ENCODE measurements at regions not wholly inside any gene's neighbourhood (a gene's known extent, or its start where the extent isn't known, plus 50 kb on each side); places are given as distances from the start of the nearest gene placed in this dataset.

GRCh38 chrX:121323337-121323736, 275.9 kb downstream of the GLUD2 start:
- in situ Hi-C loops (cut with HindIII; ENCODE audit: low pct_unique_long_range_greater_than_20kb, low sequenced_read_pairs), result no loop called here

GRCh38 chrX:121333942-121334341, 286.5 kb downstream of the GLUD2 start:
- TF ChIP-seq POLR2AphosphoS5 (IDR thresholded peaks at IDR 0.05; ENCODE audit: low read depth, low read length), result no peak
- TF ChIP-seq REST (IDR thresholded peaks at IDR 0.05; ENCODE audit: insufficient read depth in 1 of 2, low read depth in 2 of 2, low read length in 1 of 2), result no peak
- no peak for TF ChIP-seq TCF7L2 (IDR thresholded peaks at IDR 0.05; ENCODE audit: low read depth, low read length)
- no peak for TF ChIP-seq SIN3A (IDR thresholded peaks at IDR 0.05; ENCODE audit: borderline replicate concordance, insufficient read depth, low read depth, low read length)
- no peak for TF ChIP-seq CTCF (IDR thresholded peaks at IDR 0.05)
- H3K27ac ChIP-seq (ENCODE audit: low read length), result no peak overlapping the region
- BruUV-seq (replicated peaks), result no TSS peak
- no peaks in the 10 kb centered on the region for H3K36me3 ChIP-seq (ENCODE audit: control insufficient read depth, insufficient read depth, low read length)
- ATAC-seq (no peak), DNase-seq (ENCODE audit: low read depth, low spot score) (no peak)
- H3K4me1 ChIP-seq (ENCODE audit: control insufficient read depth, insufficient read depth, low read length), result no peaks in the 10 kb centered on the region
- CTCF ChIA-PET, result no interaction called here
- H3K4me3 ChIP-seq (ENCODE audit: low read depth in 2 of 2, low read length in 2 of 2), result no peak overlapping the region
- in situ Hi-C loops (cut with HindIII; ENCODE audit: low pct_unique_long_range_greater_than_20kb, low sequenced_read_pairs) (no loop called here), intact Hi-C loops (cut with micrococcal nuclease; ENCODE audit: unreplicated experiment) (no loop called here)
- POLR2A ChIA-PET, result no interaction called here
- H3K9me3 ChIP-seq (ENCODE audit: control insufficient read depth, insufficient read depth, low read depth, low read length), result no peaks in the 10 kb centered on the region
- H3K27me3 ChIP-seq (ENCODE audit: control insufficient read depth, insufficient read depth, low read length), result no peaks in the 10 kb centered on the region

More at GRCh38 chrX:121323337-121323736, 275.9 kb downstream of the GLUD2 start:
- no peak overlapping the region for H3K27ac ChIP-seq (ENCODE audit: low read length)
- H3K9me3 ChIP-seq (ENCODE audit: control insufficient read depth, insufficient read depth, low read depth, low read length), result no peaks in the 10 kb centered on the region
- BruUV-seq (replicated peaks), result no TSS peak
- H3K4me1 ChIP-seq (ENCODE audit: control insufficient read depth, insufficient read depth, low read length), result no peaks in the 10 kb centered on the region
- H3K27me3 ChIP-seq (ENCODE audit: control insufficient read depth, insufficient read depth, low read length), result no peaks in the 10 kb centered on the region
- TF ChIP-seq TCF7L2 (IDR thresholded peaks at IDR 0.05; ENCODE audit: low read depth, low read length) (no peak), CTCF (IDR thresholded peaks at IDR 0.05) (no peak), POLR2AphosphoS5 (IDR thresholded peaks at IDR 0.05; ENCODE audit: low read depth, low read length) (no peak), REST (IDR thresholded peaks at IDR 0.05; ENCODE audit: insufficient read depth in 1 of 2, low read depth in 2 of 2, low read length in 1 of 2) (no peak), SIN3A (IDR thresholded peaks at IDR 0.05; ENCODE audit: borderline replicate concordance, insufficient read depth, low read depth, low read length) (no peak)
- ChIA-PET POLR2A (no interaction called here), CTCF (no interaction called here)
- DNase-seq (ENCODE audit: low read depth, low spot score) (no peak), ATAC-seq (no peak)
- intact Hi-C loops (cut with micrococcal nuclease; ENCODE audit: unreplicated experiment), result no loop called here
- no peaks in the 10 kb centered on the region for H3K36me3 ChIP-seq (ENCODE audit: control insufficient read depth, insufficient read depth, low read length)
- no peak overlapping the region for H3K4me3 ChIP-seq (ENCODE audit: low read depth in 2 of 2, low read length in 2 of 2)

All from Panc1 (cell line).